Pancreas (tissue), 10 donors: ENCODE measurements at regions not wholly inside any gene's neighbourhood (a gene's known extent, or its start where the extent isn't known, plus 50 kb on each side); places are given as distances from the start of the nearest gene placed in this dataset.

ENCODE experiments used
- ATAC-seq, 4 donors: fragments of 200-7000 bp; cut with Tn5 transposase; one replicate each; pipeline versions ENCODE4 v1.8.0 to v1.9.1; 2020; ENCODE audit warnings: mild to moderate bottlenecking in 4 of 4, moderate library complexity in 4 of 4
- DNase-seq, 6 donors: peaks; one replicate each; pipeline ENCODE4 v3.0.0-alpha.2; 2020
- FAIRE-seq: peaks from 2 replicates; lab custom pipeline; 2012; peaks lifted over from hg19 to GRCh38; lab: Jason Lieb, UNC
- H3K27ac ChIP-seq, 4 donors: fragments of 200-600 bp; sonication (generic); 1 replicate in 3 of 4; 2 replicates in 1 of 4; pipeline versions ENCODE4 v1.5.0 to v1.8.0; 2020
- H3K27me3 ChIP-seq, 4 donors: fragments of 200-600 bp; one replicate each; pipeline ENCODE4 v1.8.0; 2021
- H3K36me3 ChIP-seq, 3 donors: fragments of 200-600 bp; sonication (generic) in 1 of 3; one replicate each; pipeline versions ENCODE4 v1.5.0 to v1.8.0; 2020 to 2021
- H3K4me1 ChIP-seq, 3 donors: fragments of 200-600 bp; one replicate each; pipeline ENCODE4 v1.8.0; 2021
- H3K4me3 ChIP-seq, 4 donors: fragments of 200-600 bp; sonication (generic) in 2 of 4; one replicate each; pipeline versions ENCODE4 v1.5.0 to v1.8.0; 2020 to 2021
- H3K9me3 ChIP-seq, 4 donors: fragments of 200-600 bp; one replicate each; pipeline ENCODE4 v1.8.0; 2021
- CTCF ChIP-seq, 4 donors: fragments of 200-600 bp; sonication (generic) in 3 of 4; IDR thresholded peaks; one replicate each; pipeline versions ENCODE4 v1.5.0 to v1.8.0; 2021; ENCODE audit warnings: antibody characterized with exemption in 4 of 4
- WGBS, 2 donors: extraction: QIAGEN DNeasy Blood & Tissue Kit; methylation state at CpG; one replicate each; pipeline ENCODE4 v1.1.7; 2013; 5-methylcytosine and 5-hydroxymethylcytosine counted together
- intact Hi-C, 3 donors: fragments of 100-400 bp; cut with DNase I; formaldehyde crosslinking; loops; one replicate each; pipeline versions ENCODE4 v1.11.1 to v1.14.2; 2022
- donor health status: healthy with polysubstance abuse.
- donor health status: DM: no; HTN: no; CAD: no; lungs with moderate emphysema.
- donor health status: DM: no; HTN: no; CAD: no.
- donor health status: control.
- donor health status: control.
- donor health status: Bipolar disorder and iron deficiency.
- donor health status: DM: yes; HTN: yes; CAD: no.
- donor health status: DM: no; HTN: no; CAD: no.
- donor health status: DM: no; HTN: no; CAD: no.
- donor health status: DM: yes; HTN: yes; CAD: no.

GRCh38 chr3:40976241-40976640 lies 223.1 kb upstream of the CTNNB1 start:
- Histone ChIP-seq H3K4me1 (peaks cover 0 to 8% (median 7%) of the 10 kb centered on the region in 3 donors), H3K4me3 (no peak overlapping the region), H3K36me3 (no peaks in the 10 kb centered on the region), H3K9me3 (no peaks in the 10 kb centered on the region), H3K27ac (no peak overlapping the region), H3K27me3 (no peaks in the 10 kb centered on the region)
- no peak for ATAC-seq
- 58 to 62% methylated on average over 2 of the region's 2 CpGs for WGBS, 2 donors
- intact Hi-C loops, result no loop called here
- no peak for FAIRE-seq
- DNase-seq, result no peak
- no peak for TF ChIP-seq CTCF (IDR thresholded peaks at IDR 0.05)

- Histone ChIP-seq H3K27ac (no peak overlapping the region), H3K4me3 (no peak overlapping the region), H3K36me3 (no peaks in the 10 kb centered on the region), H3K9me3 (no peaks in the 10 kb centered on the region), H3K4me1 (no peaks in the 10 kb centered on the region), H3K27me3 (no peaks in the 10 kb centered on the region)
- FAIRE-seq (no peak), ATAC-seq (no peak), DNase-seq (no peak)
- intact Hi-C loops, result no loop called here
- TF ChIP-seq CTCF (IDR thresholded peaks at IDR 0.05), result no peak
- WGBS, 2 donors, result 61 to 79% methylated on average over 2 of the region's 2 CpGs
Observed at GRCh38 chr3:40978442-40978841, 220.9 kb upstream of the CTNNB1 start.

GRCh38 chr3:40979962-40980361 lies 219.3 kb upstream of the CTNNB1 start:
- intact Hi-C loops, result no loop called here
- 83 to 90% methylated on average over 3 of the region's 3 CpGs for WGBS, 2 donors
- FAIRE-seq, result no peak
- H3K27me3 ChIP-seq, result no peaks in the 10 kb centered on the region
- no peak for ATAC-seq
- H3K9me3 ChIP-seq, result no peaks in the 10 kb centered on the region
- H3K4me3 ChIP-seq, result no peak overlapping the region
- no peak overlapping the region for H3K27ac ChIP-seq
- no peaks in the 10 kb centered on the region for H3K4me1 ChIP-seq
- no peak for DNase-seq
- no peaks in the 10 kb centered on the region for H3K36me3 ChIP-seq
- no peak for TF ChIP-seq CTCF (IDR thresholded peaks at IDR 0.05)

- H3K36me3 ChIP-seq, result no peaks in the 10 kb centered on the region
- no peaks in the 10 kb centered on the region for H3K9me3 ChIP-seq
- no peaks in the 10 kb centered on the region for H3K4me1 ChIP-seq
- TF ChIP-seq CTCF (IDR thresholded peaks at IDR 0.05), result no peak
- H3K27ac ChIP-seq, result no peak overlapping the region
- FAIRE-seq, result no peak
- no peak for ATAC-seq
- intact Hi-C loops, result no loop called here
- no peak for DNase-seq
- no peaks in the 10 kb centered on the region for H3K27me3 ChIP-seq
- no peak overlapping the region for H3K4me3 ChIP-seq
- WGBS, 2 donors, result 84 to 93% methylated on average over 4 of the region's 4 CpGs
Observed at GRCh38 chr3:40980467-40980866, 218.8 kb upstream of the CTNNB1 start.

DNA sequence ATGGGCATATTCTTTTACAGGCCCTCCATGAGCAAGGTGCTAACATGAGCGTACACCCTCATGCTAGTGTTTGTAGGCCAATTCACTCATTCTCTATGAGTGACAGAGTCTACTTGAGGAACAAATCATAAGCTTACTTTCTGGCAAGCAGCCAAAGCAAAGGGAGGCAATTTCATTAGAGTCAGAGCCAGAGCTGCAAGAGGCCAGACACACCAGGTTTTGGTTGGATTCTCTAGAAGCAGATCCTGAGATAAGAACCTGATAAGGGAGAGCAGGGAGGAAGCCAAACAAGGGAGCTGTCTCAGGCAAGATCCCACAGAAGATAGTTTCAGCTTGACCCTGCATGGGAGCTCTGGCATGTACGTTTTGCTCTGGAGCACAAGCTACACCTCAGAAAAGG lies 214.1 kb upstream of the CTNNB1 start:
- H3K27ac ChIP-seq, result no peak overlapping the region
- WGBS, 2 donors, result 89 to 91% methylated on average over 2 of the region's 2 CpGs
- H3K4me3 ChIP-seq, result no peak overlapping the region
- no peaks in the 10 kb centered on the region for H3K4me1 ChIP-seq
- no peaks in the 10 kb centered on the region for H3K9me3 ChIP-seq
- ATAC-seq (no peak), DNase-seq (no peak), FAIRE-seq (no peak)
- no peaks in the 10 kb centered on the region for H3K27me3 ChIP-seq
- no peaks in the 10 kb centered on the region for H3K36me3 ChIP-seq
- intact Hi-C loops, result no loop called here
- no peak for TF ChIP-seq CTCF (IDR thresholded peaks at IDR 0.05)
